ENCODE measurements at regions not wholly inside any gene's neighbourhood (a gene's known extent, or its start where the extent isn't known, plus 50 kb on each side); places are given as distances from the start of the nearest gene placed in this dataset.
"Not testable (repeated sequence)": the region's sequence is repeated elsewhere in the genome, so short reads cannot be mapped to it uniquely, and the experiment has no call there.

DNA sequence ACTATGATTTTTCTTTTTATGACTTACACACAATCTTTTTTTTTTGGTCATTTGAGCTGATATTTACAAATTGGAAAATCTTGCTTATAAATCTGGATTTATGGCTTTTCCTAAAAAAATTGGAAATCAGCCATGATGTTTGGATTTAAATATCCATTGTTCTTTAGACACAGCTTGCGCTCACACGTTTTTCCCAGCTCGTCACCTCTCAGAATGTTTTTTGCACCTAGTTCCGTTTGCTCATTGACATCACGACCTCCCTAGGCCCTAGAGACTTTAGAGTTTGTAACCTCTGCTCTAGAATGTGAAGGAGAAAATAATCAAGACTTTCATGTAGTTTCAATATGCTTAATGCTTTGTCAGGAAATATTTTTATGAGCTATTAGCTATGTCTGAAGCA, 930.5 kb downstream of the TLE4 start:
- DNase-seq = no peak

- DNase-seq = no peak
Observed at GRCh38 chr9:80501635-80502034, 929.9 kb downstream of the TLE4 start.

- no peak for DNase-seq
Observed at GRCh38 chr9:80500300-80500699, 928.5 kb downstream of the TLE4 start.

DNA sequence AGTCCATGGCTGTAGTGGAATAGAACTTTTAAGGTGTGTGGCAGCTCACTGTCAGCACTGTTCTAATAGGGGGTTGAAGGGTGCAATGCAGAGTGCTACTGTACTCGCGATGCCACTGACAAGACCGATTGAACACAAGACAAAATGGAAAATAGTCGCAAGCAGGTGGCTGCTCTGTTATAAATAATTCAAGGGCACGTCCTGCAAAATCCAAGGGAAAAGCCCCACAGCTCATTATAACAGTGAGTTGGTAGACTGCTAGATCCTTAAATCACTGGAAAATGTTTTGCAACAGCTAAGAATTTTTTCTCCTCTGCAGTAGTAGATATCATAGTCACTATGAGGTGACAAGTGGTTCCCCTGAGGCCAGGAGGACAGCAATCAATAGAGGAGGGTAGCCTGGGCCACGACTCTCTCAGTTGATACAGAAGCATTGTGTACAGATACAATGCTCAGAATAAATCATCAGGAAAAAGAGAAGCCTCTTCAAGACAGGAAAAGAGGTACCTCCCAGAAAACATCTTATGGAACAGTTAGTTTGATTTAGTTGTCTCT, 926.3 kb downstream of the TLE4 start:
- DNase-seq = no peak

DNA sequence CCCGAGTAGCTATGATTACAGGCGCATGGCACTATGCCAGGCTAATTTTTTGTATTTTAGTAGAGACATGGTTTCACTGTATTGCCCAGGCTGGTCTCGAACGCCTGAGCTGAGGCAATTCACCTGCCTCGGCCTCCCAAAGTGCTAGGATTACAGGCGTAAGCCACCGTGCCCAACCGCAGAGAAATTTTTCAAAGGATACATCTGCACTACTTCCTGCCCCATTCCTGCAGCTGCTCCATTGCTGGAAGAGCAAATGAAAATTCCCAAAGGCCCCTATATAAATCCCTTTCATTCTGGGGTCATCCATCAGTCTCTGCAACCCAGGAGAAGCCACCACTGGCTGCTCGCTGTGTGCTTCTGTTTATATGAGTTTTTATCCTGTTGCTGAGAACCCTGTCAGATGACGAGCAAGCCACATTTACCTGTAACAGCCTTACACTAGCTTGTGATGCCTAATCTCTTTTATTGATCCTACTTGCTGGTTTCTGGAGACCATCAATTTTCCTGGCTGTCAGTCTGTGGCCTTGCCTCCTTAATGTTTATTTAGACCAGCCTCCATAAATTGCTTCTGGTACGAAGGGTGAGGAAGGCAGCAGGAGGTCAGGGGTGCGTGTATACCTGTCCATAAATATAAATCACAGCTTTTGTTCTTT, 925.3 kb downstream of the TLE4 start:
- no peak for DNase-seq

- no peak for DNase-seq
Observed at GRCh38 chr9:80493258-80493657, 921.5 kb downstream of the TLE4 start.

DNA sequence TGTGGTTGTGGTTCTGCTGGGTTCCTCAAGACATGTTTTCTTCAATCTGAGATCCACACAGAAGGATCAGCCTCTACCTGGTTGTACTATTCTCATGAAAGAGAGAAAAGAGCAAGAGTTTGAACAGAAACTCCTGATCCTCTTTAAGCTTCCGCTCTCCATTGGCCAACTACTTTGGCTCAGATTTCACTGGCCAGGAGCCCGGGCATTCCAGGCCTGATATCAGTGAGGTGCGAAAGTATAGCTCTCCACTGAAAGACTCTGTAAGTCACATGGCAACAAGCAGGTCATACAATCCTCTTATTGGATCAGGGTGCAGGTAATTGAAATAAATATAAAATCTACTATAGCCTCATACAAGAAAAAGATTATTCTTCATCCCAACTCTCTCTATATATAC, 920.5 kb downstream of the TLE4 start:
- DNase-seq = no peak

GRCh38 chr9:80491086-80491696, 919.4 kb downstream of the TLE4 start:
- no peak for DNase-seq

GRCh38 chr9:80489329-80489728, 917.6 kb downstream of the TLE4 start:
- no peak for DNase-seq

DNA sequence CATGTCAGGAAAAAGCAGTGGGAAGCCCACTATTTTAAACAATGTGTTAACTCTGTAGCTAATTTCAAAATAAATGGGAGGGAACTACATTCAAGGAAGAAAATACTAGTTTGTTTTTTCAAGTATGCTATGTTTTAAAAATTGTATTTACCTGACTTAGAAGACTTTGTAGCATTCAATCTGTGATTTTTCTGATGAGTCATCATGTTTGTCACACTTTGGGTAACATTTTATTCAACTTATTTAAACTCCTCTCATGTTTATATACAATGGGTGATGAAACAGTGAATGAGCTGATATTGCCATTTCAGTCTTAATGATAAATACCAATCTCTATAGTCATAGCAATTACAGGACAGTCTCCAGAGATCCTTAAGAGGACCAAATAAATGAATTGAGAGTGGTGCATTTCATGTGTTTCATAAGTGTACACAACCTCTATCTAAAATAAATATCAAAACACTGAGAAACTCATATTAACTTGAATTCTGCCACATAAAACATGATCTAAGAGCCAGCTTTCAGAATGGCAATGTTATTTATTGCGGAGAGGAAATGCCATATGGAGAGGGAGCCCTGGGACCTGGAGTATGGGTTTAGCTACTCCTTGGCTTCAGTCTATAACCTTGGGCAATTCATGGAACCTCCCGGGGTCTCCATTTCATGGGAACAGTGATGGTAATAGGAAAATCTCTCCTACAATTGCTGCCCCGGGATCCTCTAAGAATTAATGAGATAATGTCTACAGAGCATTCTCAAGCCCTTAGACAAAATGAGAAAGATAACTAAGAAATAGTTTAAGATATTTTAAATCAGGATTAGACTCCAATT, 913.9 kb downstream of the TLE4 start:
- no peak for DNase-seq

DNA sequence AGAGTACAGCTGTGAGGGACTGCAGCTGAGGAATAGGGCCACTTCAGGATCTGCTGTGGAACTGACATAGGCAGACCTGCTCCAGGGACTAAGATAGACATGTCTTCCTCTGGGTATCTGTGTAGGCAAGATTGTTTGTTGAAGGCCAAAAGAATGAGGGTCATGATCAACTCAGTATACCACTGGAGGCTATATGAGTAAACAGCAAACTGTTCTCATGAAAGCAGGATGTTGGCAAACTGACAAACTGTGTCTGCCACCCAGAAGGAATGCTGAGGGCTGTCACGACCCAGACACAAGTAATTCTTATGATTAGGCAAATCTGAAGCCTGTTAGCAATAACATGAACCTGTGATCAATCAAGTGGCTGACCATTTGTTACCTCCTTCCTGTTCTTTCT, 910.5 kb downstream of the TLE4 start:
- not testable (repeated sequence) for DNase-seq

DNA sequence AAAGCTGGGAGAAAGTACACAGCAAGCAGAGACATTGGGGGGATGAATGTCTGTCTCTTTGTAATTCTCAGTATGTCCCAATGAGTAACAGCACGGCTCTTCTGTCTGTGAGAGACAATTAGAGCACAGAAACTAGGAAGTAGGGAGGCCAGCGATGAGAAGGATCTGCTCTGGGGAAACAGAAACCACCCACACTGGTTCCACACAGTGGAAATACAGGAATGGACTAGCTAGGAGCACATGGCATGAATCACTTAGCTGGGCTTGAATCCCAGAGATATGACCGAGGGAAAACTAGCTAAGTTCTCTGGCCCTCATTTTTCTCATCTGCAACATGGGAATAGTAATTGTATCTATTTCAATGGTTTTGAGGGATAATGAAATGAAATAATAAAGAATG, 895.9 kb downstream of the TLE4 start:
- no peak for DNase-seq

DNA sequence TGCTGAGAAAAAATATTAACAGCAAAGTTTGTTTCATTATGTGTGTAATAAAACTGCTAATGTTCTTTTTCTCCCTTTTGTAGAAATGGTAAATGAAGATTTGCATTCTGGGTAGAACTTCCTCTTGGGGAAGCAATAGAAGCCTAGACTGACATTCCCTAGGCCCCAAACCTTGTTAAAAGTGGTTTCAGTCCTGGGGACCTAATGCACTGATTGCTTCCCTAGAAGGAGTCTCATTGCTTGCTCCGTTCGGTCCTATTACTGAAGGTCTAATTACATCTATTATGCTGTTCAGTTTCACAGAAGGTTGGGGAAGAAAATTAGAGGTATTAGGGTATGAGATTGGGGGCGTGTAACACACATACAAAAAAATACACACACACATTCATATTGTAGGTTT, 893.8 kb downstream of the TLE4 start:
- DNase-seq = no peak

DNA sequence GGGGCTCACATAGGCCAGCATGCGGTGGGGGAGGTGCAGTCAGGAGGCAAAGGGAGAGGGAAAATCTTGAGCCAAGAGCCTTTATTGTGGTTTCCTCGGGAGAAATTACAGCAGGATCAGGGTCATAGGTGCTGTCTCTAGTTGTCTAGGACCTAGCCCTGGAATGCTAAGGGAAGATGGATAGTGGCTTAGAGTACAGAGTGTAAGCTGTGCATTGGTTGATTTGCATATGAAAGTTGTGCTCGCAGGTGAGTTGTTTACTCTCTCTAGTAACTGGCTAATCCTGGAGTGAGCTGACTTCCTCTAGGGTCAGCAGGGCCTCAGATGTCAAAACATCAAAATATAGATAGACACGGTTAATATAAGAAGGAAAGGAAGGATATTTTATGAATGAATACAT, 877.7 kb downstream of the TLE4 start:
- DNase-seq = no peak

DNA sequence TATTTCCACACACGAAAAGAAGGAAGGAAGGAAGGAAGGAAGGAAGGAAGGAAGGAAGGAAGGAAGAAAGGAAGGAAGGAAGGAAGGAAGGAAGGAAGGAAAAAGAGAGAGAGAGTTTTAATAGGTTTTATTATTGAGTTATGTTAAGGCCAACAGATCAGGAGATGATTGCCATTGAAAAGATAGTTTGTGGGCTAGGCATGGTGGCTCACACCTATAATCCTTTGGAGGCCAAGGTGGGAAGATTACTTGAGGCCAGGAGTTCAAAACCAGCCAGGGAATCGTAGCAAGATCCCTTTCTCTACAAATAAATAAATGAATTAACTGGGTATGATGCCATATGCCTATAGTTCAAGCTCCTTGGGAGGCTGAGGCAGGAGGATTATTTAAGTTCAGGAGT, 877.2 kb downstream of the TLE4 start:
- DNase-seq = no peak

DNA sequence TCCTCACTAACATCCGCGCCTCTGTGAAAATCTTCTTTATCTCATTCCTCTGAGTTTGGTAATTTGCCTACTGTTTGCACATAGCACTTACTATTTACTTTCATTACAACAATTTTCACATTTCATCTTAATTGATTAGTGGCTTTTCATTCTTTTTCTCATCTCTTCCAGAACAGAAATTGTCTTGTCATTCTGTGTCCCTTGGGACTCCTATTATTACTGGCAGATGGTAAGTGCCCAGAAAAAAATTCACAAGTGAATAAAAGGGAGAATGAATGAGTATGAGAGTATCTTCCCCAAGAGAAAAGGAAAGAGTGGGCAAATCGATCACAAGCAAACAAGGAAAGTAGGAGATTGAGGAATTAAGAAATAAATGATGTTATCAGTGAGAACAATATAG, 876.1 kb downstream of the TLE4 start:
- DNase-seq = no peak

DNA sequence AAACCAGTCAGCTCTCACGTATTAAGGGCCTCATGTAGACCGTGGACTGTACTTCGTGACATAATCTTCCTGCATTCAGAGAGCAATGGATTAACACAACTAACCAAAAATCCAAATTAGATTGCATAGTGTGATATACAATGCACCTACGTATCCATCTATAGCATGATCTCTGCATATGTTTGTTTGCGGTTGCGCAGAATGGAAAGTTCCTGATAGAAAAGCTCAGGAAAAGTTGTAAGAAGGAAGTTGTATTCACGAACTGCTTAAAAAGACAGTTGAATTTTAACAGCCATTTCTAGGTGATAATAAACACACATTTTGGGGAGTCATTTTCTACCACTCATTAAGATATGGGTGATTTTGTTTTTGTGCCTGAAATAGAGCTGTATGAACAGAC, 869.0 kb downstream of the TLE4 start:
- no peak for DNase-seq

- DNase-seq = no peak
Observed at GRCh38 chr9:80437825-80438224, 866.1 kb downstream of the TLE4 start.

DNA sequence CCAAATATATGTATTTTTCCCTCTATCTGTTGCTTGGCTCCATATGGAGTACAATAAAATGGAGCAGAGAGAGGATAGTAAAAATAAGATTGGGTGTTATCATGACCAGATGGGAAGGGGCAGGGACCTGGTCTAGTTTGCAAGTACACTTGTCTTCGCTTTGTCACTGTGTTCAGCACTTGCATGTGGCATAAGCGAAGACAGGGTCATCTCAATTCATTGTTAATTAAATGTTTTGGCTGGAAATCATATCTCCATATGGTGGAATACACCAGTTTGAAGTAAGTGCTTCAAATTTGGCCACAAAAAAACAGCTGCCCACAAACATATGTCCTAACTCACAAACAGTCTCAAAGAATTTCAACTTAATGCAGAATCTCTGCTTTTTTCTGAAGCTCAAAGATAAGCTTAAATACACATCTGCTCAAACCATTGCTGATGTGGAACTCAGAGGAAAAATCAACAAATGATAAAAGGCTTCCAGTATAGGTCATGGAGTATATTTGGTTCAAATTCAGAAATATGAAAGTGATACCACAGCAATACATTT, 865.4 kb downstream of the TLE4 start:
- DNase-seq = no peak

- no peak for DNase-seq
Observed at GRCh38 chr9:80435591-80435990, 863.8 kb downstream of the TLE4 start.

DNA sequence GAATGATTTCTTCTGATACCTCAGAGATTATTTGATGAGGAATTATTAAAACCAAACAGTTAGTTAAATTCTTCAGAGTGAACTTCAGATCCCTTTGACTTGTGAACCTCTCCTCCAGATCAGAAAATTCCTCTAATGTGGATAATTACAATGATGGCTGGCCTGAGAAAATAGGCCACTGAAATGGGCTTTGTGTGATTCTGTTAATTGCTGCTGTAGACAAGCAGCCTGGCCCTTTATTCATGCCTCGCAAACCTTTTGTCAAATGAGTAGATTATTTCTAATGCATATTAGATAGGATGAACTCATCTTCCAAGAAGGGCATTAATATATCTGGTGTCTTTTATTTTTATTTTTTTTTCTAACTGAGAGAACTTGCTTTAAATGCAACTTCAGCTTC, 855.2 kb downstream of the TLE4 start:
- DNase-seq = no peak

- no peak for DNase-seq
Observed at GRCh38 chr9:80417211-80417773, 845.5 kb downstream of the TLE4 start.

DNA sequence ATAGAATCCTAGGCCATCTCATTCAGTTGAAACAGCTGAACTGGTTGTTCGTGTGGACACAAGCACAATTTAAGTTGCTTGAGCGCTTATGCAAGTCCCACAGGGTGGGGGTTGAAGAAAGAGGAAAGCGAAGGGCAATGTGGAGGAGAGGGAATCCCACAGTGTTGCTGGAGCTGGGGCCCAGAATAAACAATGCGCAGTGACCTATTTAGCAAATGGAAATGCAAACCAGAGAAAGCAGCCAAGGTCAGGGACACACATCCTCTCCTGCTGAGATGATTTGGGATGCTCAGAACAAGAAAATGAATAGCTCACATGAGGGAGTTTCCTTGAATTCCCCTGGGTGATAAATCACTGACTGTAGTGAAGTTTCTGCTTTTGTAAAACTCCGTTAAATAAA, 838.3 kb downstream of the TLE4 start:
- no peak for DNase-seq
